ENCODE measurements at regions not wholly inside any gene's neighbourhood (a gene's known extent, or its start where the extent isn't known, plus 50 kb on each side); places are given as distances from the start of the nearest gene placed in this dataset.

DNA sequence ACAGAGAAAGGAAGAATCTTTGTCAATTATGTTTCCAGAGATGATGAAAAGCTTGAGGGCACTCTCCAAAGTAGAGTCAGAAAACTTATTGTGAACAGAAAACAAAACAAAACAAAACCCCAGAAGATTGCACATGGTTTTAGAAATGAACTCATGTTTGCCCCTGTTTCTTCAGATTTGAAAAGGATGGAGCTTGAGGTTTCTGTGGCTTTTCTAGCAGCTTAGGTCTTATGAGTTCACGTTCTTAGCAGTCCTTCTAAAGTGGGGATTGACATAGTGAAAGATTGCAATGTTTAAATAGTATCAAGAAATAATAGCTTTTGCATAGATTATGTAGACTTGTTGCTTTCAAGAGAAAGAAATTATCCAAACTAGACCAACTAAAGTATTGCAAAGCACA is 421.8 kb downstream of the GBA3 start:
- TF ChIP-seq CTCF (IDR thresholded peaks at IDR 0.05) (no peak), EZH2 (IDR thresholded peaks at IDR 0.05; ENCODE audit: borderline replicate concordance, insufficient read depth, low read depth, low read length, poor library complexity, severe bottlenecking) (no peak)
